ENCODE measurements at regions not wholly inside any gene's neighbourhood (a gene's known extent, or its start where the extent isn't known, plus 50 kb on each side); places are given as distances from the start of the nearest gene placed in this dataset.

DNA sequence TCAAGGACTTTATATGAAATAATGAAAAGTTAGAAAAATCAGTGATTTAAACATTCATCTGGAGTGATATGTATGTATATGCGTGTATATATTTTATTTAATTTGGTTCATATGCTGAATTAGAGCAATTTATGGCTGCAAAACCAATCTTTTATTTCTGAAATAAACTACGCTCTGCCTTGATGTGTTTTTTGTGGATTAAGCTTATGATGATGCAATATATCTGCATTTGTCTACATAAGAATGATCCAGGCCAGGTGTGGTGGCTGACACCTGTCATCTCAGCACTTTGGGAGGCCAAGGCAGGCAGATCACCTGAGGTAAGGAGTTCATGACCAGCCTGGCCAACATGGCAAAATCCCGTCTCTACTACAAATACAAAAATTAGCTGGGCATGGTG lies 1842.3 kb upstream of the CDH6 start:
- no peak for DNase-seq

DNA sequence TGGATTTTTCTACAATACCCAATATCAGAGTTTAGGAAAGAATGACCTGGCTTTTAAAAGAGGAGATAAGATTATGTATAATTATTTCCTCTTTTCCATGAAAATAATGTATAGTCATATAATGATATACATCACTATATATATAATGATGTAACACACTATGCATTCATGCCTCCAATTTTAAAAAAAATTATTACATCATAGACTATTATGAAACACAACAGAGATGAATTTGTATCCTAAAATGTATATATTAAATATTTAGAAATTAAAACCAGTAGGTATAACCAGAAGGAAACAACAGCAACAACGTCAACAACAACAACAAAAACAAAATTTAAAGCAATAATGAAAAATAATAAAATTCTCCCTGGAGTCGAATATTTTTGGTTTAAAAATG lies 1856.5 kb upstream of the CDH6 start:
- no peak for DNase-seq

DNA sequence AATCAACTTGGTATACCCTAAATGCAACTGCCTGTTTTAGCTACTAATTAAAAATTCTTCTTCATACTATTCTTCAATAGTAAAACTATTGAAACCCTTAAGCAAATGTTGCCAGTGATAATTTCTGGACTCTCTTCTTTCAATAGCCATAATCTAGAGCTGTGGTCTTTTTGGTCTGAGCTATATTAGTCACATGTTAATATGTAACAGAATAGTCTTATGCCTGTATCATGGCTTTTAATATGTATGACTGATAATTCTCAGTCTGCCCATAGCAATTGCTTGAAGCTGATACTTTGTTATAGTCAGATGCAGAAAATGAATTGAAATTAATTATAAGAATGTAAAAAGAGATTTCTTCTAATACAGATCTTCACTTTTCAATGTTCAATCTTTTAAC lies 1871.9 kb upstream of the CDH6 start:
- no peak for DNase-seq

DNA sequence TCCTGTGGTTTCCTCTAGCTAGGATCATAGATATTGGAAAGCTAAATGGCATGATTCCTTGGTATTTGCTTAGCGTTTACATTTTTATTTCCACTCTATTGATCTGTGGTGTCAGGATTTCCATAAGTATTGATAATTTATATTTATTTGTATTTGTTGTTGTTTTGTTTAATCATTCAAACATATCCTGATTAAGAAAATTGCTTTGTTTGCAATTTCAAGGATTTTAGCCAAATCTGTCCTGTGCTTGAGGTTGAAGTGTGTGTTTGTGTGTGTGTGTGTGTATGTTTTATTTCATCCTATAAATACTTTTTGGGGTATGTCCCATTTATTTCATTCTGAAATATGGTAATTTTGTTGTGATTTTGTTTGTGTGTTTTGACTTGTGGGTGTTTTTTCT lies 1884.1 kb upstream of the CDH6 start:
- no peak for DNase-seq

DNA sequence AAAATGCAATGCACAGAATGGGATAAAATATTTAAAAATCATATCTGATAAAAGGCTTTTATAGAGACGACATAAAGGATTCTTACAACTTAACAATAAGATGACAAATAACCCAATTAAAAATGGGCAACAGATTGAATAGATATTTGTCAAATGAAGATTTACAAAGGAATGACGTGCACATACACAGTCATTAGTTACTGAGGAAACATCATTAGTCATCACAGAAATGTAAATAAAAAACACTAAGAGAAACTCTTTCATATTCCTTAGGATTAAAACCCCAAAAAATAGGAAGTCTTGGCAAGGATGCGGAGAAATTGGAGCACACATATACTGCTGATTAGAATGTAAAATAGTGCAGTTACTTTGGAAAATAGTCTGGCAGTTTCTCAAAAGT lies 1886.0 kb upstream of the CDH6 start:
- DNase-seq = no peak

DNA sequence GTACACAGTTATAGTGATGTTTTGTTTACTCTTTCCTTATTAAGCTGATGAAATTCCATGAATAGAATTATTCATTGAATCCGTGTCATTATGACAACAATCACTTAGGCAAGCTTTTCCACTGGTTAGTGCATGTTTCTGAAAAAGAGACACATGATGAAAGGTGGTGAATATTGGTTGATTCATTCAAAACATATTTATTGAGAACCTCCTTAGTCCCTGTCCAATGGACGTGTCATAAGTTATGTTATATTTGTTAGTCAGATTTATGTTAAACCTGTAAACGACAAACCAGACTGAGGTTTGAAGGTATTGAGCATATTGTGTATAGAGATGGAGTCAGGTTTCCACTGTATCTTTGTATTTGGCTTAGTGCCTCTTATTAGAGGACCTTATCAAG lies 1888.9 kb upstream of the CDH6 start:
- DNase-seq = no peak

DNA sequence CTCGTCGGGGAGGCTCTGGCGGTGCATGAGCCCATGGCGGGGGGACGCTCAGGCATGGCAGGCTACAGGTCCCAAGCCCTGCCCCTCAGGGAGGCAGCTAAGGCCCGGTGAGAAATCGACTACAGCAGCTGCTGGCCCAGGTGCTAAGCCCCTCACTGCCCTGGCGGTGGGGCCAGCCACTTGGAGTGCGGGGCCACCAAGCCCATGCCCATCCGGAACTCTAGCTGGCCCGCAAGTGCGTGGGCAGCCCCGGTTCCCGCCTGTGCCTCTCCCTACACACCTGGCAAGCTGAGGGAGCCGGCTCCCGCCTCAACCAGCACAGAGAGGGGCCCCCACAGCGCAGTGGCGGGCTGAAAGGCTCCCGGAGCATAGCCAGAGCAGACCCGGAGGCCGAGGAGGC lies 1896.9 kb upstream of the CDH6 start:
- no peak for DNase-seq

DNA sequence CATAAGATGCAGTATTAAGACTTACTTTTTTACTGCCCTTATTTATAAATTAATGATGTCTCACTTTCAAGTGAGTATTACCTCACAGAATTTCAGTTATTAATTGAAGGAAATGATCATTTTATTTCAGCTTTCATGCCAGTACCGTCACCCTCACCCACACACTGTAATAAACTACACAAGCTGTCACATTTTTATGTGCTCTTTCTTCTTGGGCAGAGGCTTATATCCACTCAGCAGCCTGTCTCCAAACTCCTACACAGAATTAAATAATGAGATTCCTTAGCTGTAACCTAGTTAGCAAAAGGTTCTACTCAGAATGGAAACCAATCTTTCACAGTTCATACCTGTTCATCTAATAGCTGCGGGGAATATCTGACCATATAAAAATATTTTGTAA lies 1915.8 kb upstream of the CDH6 start:
- DNase-seq = no peak

DNA sequence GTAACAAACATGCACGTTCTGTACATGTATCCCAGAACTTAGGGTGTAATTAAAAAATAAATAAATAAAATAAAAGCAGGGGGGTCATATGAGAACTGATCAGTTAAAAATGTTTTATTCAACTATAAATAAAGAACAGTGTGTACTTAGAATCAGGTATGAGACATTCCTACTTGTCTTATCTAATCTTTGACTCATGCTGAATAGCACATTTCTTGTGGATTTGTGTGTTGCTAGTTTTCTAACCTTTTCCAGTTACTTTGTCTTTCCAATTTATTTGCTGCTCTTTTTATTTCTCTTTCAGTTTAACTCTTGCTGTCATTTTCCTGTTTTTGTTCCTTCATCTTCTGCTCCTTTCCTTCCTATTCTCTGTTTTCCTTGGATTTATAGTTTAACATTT lies 1917.1 kb upstream of the CDH6 start:
- no peak for DNase-seq

DNA sequence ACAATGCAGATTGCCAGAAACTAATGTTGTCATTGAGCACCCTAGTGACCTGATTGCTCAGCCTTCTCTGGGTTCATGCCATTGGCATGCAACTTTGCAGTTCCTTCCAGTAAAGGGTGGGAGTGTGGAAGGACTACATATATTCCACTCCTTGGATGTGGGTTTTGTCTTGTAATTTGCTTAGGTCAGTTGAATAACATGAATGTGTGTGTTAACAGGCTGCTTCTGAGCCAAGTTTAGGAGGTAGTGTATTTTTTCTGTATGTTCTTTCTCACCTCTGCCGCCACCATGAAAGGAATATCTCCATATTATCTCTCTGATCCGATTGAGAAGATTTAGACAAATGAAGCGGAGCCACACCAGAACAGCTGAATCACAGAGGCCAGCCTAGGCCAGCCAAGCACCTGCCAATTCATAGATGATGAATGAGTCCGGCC lies 1929.6 kb upstream of the CDH6 start:
- no peak for DNase-seq

DNA sequence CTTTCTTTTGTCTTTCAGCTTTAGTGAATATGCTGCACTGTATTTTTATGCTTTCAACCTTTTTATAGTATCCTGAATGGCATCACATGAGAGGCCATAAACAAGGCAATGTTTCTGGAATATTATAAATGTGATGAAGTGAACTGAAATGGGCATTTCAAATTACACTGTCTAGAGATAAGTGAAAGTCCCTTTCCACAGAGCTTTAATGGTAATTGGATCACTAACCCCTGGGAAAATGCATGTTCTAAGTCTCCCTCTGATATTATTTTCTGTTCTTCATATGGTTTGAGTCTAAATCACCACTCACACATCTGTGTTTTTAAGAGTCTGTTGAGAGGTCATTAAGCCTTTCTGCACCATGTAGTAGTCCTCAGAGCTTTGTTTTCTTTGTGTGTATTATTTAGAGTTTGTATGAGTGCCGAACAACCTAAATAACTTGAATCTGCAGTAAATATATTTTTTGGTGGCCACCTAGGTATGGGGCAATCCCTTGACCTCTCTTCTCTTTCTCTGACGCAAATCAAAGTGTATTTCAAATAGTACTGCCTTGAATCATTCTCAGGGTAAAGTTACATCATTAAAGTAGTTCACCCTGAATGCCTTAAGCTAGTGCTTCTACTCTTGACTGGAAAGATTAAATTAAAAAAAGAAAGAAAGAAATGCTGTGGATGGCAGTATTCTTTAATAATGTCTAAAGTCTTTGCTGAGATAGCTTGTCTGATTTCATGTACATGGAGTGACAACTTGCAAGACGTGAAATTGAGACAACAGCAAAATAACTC lies 1931.0 kb upstream of the CDH6 start:
- DNase-seq = no peak

DNA sequence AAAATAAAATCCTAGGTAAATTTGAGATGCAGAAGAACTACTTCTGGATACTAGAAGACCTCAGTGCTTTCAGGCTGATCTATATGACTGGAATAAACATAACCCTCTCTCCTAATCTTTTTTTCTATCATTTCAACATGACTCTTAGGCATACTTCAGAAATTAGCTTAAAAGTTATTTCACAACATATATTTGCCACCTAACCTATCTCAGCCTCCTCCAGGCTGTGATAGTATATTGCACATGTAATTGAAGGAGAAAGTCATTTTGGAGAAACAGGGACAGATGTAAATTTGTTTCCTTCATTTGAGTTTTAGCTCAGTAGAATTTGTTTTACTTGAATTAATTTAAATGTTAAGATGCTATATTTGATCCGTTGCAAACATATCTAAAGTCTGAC lies 1932.3 kb upstream of the CDH6 start:
- DNase-seq = no peak

DNA sequence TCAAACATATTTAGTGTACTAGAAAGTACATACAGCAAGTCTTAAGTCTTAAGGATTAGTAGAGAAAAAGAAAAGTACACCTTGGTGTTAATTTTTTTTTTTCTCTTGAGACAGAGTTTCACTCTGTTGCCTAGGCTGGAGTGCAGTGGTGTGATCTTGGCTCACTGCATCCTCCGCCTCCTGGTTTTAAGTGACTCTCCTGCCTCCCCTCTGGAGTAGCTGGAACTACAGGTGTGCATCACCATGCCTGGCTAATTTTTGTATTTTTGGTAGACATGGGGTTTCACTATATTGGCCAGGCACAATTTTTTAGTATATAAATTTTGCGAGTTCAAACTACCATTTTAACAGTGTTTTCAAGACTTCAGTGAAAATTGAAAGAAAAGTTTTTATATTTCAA lies 1941.1 kb upstream of the CDH6 start:
- no peak for DNase-seq

DNA sequence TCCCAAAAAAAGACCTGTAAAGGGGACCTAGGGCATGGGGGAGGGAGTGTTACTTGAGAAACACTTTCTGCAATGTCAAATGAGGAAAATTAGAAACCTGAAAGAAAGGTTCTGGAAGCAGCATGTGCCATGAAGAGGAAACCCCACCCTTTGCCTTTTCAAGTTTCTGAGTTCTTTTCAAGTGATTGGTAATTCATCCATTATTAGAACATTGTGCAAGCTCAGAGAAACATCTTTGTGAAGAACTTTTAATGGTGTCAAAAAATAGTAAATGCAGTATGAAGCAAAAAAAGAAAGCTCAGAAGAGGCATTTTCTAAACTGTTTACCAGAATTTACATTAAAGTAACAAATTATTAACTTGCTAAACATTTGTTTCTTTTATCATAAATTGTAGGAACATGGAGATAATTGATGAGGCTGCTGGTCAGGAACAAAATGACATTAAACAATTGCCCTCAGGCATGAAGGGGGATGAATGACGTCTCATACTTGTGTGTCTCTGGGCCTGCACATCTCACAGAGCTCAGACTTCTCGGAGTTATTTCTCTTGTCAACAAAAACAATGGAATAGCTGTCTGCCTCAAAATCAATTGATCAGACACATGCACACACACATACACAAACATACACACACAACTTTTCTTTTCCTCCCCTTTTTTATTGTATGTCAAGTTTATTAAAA lies 1946.0 kb upstream of the CDH6 start:
- DNase-seq = no peak

DNA sequence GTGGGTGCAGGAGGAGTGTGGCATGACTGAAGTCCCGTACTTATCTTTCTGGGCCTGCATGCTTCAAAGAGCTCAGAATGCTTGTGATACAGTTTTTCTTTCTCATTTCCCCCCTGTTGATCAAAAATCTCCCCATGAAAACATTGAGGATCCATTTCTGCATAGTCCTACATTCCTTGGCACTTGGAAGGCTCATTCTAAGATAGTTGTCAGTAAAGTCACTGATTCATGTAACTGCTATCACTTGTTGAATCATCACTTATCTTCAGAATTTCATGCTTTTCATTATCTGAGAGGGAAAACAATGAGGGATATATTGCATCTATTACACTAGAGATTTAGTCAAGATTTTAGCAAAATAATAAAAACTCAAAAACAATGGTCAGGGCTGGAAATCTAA lies 1953.1 kb upstream of the CDH6 start:
- no peak for DNase-seq

DNA sequence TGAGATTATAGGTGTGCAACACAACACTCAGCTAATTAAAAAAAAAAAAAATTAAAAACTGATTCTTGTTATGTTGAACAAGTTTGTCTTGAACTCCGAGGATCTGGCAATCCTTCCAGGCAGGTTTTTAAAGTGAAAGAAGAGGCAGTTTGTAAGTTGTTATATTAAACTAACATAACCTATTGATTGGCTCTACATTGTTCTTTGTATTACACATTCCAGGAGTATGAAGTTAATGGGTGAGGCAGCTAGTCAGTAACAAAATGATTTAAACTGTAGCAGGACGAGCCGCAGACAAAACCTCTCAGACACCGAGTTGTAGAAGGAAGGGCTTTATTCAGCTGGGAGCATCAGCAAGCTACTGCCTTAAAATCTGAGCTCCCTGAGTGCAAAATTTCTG lies 1953.9 kb upstream of the CDH6 start:
- DNase-seq = no peak

DNA sequence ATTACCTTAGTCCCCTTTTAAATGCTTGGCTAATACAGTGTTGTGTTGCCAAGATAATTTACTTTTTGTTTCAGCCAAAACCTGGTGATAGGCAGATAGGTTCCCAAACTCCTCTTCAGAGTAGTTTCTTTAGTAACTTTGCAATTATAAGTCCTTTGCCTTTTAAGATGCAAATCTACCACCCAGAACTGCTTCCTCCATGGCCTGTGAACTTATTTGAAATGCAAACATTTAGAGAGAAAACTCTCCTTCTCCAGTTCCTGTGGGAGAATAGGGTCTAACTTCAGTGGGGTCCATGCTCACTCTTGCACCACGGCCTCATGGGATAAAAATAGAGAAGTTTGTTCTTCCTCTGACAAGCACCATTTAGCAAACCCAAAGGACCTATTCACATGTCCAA lies 1955.4 kb upstream of the CDH6 start:
- DNase-seq = no peak

DNA sequence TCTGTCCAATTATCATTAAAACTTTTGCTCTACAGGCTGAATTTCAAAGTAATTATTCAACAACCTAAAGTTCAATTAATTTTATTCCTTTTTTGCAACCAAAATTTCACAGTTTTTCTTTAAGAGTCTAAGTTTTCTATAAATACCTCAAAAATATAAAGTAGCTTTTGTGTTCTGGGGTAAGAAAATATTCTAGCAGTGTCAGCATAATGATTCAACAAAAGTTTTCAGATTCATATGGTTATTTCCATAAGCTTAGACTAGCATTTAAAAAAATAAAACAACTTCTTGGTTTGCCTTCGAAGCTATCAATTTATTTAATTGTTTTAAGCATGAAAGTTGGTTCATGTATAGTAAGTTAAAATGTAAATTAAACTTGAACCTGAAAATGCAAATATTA lies 1962.3 kb upstream of the CDH6 start:
- no peak for DNase-seq

DNA sequence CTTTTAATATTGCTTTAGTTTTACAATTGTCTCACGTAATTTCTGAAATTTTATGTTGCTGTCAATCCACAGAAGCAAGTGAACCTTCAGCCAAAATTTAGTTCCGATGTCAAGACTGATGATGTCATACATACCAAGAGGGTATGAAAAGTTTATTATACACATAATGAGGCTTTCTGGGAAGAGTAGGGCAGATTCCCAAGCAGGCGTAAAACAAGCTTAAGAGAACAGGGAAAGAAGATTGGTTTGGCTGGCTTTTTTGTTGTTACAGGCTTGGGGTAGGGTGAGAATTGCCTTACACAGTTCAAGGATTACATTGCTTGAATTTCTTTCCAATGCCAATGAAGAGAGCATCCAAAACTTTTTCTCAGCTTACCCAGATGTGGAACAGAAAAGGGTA lies 1962.9 kb upstream of the CDH6 start:
- DNase-seq = no peak

DNA sequence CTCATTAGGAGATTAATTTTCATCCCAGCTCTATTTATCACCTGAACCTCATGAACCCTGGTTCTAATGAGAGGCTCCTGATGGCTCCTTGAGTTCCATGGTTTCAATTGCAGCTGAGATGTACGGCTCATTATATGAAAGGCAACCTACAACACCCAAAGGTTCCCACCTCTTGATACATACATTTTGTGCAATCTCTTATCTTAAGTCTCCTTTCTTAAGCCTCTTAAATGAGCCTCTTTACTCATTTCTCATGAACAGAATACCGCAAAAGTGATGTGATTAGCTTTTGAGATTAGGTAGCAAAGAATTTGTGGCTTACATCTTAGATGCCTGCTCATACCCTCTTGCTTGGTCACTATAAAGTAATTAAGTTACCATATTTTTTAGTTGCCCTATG lies 1964.0 kb upstream of the CDH6 start:
- no peak for DNase-seq

DNA sequence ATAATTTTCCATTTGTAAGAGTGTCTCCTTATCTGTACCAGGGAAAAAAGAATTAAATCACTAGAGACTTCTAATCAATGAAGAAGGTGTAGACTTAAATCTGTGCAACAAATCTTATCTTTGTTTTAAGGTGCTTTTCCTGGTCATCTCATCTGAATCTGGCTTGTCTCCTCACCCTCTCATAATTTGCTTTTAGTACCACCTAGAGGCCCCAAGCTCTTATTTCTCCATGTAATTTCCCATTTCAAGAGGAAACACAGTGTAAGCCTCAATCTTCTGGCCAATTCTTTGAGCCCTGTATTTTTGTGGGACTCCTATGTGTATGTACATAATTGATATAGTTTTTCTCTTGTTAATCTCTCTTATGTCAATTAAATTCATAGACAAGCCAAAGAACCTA lies 1975.3 kb upstream of the CDH6 start:
- no peak for DNase-seq

DNA sequence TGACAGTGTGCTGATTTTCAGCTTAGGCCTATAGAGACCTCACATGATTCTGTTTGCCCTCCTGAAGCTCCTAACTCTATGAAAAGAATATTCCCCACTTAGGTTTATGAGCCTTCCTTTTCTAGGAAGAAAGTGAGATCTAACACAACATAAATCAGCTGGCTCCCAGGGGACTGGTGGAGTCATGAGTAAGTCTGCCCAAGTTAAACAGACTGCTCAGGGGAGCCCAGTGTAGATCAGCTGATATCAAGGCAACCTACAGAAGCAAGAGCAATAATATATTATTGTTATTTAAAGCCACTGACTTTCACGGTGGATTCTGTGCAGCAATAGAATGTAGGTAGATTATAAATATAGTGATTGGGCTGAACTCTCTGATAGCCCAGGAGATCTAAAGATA lies 1978.6 kb upstream of the CDH6 start:
- no peak for DNase-seq

DNA sequence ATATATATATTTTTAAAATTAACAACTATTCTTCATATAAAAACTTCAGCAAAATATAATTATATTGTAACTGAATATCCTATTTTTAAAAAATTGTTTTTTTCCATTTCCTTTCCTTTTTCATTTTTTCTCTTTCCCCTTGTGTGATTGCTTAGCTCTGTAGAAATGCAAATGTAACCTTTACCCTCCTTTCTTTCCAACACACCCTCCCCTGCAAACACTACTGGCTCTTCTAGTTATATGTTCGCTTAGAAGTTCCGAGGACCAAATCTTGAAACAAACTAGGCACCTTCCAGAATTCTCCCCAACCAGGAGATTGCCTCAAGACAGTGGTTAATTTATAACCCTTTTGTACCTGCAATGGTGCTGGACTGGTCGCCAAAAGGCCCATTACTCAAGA lies 1980.0 kb upstream of the CDH6 start:
- DNase-seq = no peak

DNA sequence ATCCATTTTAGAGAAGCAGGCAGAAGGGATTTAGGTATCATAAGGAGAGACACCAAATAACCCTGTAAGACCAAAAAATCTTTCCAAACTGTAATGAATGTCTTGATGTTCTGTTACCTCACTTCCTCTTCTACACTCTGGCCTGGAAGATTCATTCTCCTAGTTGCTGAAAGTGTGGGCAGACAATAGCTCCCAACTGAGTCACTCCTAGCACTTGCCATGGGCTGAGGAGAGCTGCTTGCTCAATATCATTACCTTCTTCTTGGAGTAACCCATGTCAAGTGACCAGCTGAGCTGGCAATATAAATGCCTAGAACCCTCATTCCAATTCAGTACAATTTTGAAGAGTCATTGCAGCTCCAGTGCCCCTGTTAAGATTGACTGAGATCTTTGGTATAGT lies 1985.5 kb upstream of the CDH6 start:
- DNase-seq = no peak

DNA sequence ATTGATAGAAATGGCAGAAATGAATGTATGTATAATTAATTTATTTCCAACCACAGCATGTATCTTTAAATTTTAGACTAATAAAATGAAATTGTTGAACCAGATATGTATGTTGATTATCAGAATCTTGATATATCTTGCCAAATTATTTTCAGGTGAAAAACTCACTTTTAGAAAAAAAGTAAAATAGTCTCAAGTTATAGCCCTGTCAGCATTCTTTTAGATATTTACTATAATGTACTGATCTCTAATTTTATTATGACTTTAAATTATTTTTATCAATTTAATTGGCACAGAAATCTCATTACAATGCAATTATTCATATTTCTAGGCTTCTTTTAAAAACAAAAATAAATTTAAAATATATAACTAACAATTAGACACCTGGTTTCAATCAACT lies 1990.4 kb upstream of the CDH6 start:
- DNase-seq = no peak
